ENCODE measurements at regions not wholly inside any gene's neighbourhood (a gene's known extent, or its start where the extent isn't known, plus 50 kb on each side); places are given as distances from the start of the nearest gene placed in this dataset.

DNA sequence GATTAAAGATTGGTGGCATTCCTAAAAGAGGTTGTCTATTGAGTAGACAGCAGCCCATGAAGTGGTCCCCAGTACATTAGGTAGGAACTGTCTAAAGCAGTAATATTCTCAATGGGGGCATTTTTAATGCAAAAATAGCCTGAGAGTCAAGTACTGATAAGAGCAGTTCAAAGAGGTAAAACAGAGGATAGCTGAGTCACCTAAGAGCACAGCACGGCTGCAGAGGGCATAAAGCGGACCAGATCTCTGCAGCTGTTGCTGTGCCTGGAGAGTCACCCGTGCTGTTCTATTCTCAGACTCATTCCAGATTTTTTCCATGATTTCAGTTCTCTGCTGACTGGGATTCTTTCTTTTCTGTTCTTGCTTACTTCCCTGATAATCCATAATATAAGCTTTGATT lies 313.2 kb downstream of the OLFM3 start:
- Histone ChIP-seq H3K4me3 (no peak overlapping the region), H3K4me1 (peaks cover 12% of the 10 kb centered on the region), H3K36me3 (no peaks in the 10 kb centered on the region), H3K27ac (replicated peaks) (no peak overlapping the region), H3K27me3 (ENCODE audit: low read depth) (no peaks in the 10 kb centered on the region), H3K9me3 (replicated peaks) (no peaks in the 10 kb centered on the region)
- no peak for DNase-seq
- TF ChIP-seq, protein P1, sequence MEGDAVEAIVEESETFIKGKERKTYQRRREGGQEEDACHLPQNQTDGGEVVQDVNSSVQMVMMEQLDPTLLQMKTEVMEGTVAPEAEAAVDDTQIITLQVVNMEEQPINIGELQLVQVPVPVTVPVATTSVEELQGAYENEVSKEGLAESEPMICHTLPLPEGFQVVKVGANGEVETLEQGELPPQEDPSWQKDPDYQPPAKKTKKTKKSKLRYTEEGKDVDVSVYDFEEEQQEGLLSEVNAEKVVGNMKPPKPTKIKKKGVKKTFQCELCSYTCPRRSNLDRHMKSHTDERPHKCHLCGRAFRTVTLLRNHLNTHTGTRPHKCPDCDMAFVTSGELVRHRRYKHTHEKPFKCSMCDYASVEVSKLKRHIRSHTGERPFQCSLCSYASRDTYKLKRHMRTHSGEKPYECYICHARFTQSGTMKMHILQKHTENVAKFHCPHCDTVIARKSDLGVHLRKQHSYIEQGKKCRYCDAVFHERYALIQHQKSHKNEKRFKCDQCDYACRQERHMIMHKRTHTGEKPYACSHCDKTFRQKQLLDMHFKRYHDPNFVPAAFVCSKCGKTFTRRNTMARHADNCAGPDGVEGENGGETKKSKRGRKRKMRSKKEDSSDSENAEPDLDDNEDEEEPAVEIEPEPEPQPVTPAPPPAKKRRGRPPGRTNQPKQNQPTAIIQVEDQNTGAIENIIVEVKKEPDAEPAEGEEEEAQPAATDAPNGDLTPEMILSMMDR (IDR thresholded peaks at IDR 0.05; ENCODE audit: borderline replicate concordance): no peak
- intact Hi-C loops (cut with micrococcal nuclease): no loop called here

DNA sequence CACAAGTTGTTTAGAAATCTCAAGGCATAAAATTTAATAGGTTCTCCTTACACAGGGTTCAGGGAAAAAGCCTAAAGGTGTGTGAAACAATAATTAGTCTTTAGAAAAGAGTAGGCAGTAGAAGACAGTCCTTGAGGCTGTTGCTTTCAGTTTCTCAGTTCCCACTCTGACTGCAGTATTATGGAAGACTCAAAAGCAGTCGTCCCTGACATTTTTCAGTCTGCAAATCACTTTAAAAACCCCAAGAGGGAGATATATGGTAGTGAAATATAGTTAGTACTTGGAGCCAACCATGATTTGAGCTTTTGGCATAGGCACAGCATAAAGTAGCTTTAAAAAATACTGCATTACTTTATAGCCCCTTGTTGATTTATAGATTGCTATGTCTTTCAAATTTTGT lies 299.7 kb downstream of the OLFM3 start:
- Histone ChIP-seq H3K27ac (replicated peaks) (no peak overlapping the region), H3K27me3 (ENCODE audit: low read depth) (no peaks in the 10 kb centered on the region), H3K4me1 (no peaks in the 10 kb centered on the region), H3K36me3 (no peaks in the 10 kb centered on the region), H3K9me3 (replicated peaks) (peaks cover 4% of the 10 kb centered on the region), H3K4me3 (no peak overlapping the region)
- intact Hi-C loops (cut with micrococcal nuclease): no loop called here
- no peak for DNase-seq
- TF ChIP-seq, protein P1 (IDR thresholded peaks at IDR 0.05; ENCODE audit: borderline replicate concordance): no peak

DNA sequence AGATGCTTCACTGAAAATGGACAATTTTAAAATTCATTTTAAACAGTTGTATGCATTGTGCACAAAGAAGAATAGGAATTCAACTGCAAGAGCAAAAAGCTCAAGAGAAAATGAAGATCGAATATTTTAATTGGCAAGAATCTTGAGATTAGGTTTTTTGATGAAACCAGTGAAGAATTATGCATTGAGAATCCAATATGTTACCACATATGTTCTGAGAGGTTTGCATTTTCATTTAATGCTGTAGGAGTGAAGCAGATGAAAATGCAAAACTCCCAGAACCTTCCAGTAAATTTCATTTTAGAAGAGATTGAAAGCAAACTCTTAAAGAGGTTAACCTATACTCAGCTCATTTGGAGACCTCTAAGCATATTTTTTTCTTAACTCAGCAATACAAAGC lies 298.0 kb downstream of the OLFM3 start:
- TF ChIP-seq, protein P1 (IDR thresholded peaks at IDR 0.05; ENCODE audit: borderline replicate concordance): no peak
- DNase-seq: no peak
- intact Hi-C loops (cut with micrococcal nuclease): no loop called here
- Histone ChIP-seq H3K4me1 (no peaks in the 10 kb centered on the region), H3K27me3 (ENCODE audit: low read depth) (no peaks in the 10 kb centered on the region), H3K27ac (replicated peaks) (no peak overlapping the region), H3K9me3 (replicated peaks) (no peaks in the 10 kb centered on the region), H3K4me3 (no peak overlapping the region), H3K36me3 (no peaks in the 10 kb centered on the region)

DNA sequence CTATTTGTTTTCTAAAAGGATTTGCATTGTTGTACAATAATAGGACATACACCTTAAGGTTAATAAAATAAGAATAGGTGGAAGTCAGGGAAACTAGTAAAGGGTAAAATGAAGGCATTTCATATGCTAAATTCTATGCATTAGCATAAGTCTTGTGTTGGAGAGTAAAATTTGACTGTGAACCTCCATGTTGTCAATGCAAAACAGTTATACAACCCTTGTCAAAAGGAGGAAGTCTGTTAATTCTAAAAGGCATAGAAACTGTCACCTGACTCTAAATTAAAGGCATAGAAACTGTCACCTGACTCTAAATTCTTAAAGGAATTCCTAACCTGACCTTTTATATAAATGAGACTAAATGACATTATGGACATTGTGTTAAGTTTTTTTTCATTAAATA lies 291.8 kb downstream of the OLFM3 start:
- DNase-seq: no peak
- TF ChIP-seq, protein P1 (IDR thresholded peaks at IDR 0.05; ENCODE audit: borderline replicate concordance): no peak

DNA sequence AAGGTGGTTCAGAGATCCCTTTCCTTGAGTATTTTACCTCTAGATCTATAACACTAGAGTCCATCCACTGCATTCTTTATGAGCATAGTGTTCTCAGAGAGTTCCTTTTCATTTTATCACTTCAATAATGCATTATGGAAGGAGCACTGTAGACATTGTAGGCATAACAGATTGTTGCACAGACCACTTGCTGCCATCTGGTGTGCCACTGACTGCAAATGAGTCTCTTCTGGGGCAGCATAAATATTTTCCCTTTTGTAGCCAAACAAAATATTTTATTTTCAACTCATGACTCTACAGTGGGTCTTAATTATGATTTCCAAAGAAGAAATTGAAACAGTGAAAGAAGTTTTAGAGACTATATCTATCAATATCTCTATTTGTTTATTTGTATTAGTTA lies 290.4 kb downstream of the OLFM3 start:
- no peaks in the 10 kb centered on the region for H3K36me3 ChIP-seq
- intact Hi-C loops (cut with micrococcal nuclease): no loop called here
- DNase-seq: no peak
- no peaks in the 10 kb centered on the region for H3K4me1 ChIP-seq
- no peak overlapping the region for H3K4me3 ChIP-seq
- TF ChIP-seq, protein P1 (IDR thresholded peaks at IDR 0.05; ENCODE audit: borderline replicate concordance): no peak
- no peaks in the 10 kb centered on the region for H3K27me3 ChIP-seq (ENCODE audit: low read depth)
- H3K9me3 ChIP-seq (replicated peaks): no peaks in the 10 kb centered on the region
- no peak overlapping the region for H3K27ac ChIP-seq (replicated peaks)

More for the DNA sequence above, 291.8 kb downstream of the OLFM3 start:
- H3K27ac ChIP-seq (replicated peaks): no peak overlapping the region
- H3K36me3 ChIP-seq: no peaks in the 10 kb centered on the region
- no peaks in the 10 kb centered on the region for H3K27me3 ChIP-seq (ENCODE audit: low read depth)
- no peaks in the 10 kb centered on the region for H3K4me1 ChIP-seq
- intact Hi-C loops (cut with micrococcal nuclease): no loop called here
- no peaks in the 10 kb centered on the region for H3K9me3 ChIP-seq (replicated peaks)
- no peak overlapping the region for H3K4me3 ChIP-seq

DNA sequence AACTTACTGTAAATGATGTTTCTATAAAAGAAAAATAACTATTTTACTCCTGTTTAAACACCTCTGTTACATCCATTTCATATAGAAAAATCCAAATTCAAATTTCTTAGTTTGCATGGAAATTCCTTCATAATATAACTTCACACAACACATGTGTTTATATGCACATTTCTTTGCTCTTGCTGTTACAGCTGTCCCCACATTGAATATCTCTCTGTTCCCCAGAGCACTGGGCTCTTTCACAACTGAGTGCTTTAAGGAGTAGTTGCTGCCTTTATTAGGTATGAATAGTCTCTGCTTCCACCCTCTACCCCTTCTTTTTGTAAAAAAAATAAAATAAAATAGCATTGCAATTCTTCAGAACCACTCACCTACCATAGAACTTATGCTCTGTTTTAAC lies 287.0 kb downstream of the OLFM3 start:
- TF ChIP-seq, protein P1 (IDR thresholded peaks at IDR 0.05; ENCODE audit: borderline replicate concordance): no peak
- DNase-seq: no peak
- H3K4me3 ChIP-seq: no peak overlapping the region
- no peaks in the 10 kb centered on the region for H3K36me3 ChIP-seq
- intact Hi-C loops (cut with micrococcal nuclease): no loop called here
- H3K9me3 ChIP-seq (replicated peaks): no peaks in the 10 kb centered on the region
- H3K27ac ChIP-seq (replicated peaks): no peak overlapping the region
- H3K4me1 ChIP-seq: no peaks in the 10 kb centered on the region
- no peaks in the 10 kb centered on the region for H3K27me3 ChIP-seq (ENCODE audit: low read depth)
